ENCODE measurements at regions not wholly inside any gene's neighbourhood (a gene's known extent, or its start where the extent isn't known, plus 50 kb on each side); places are given as distances from the start of the nearest gene placed in this dataset.
"Not testable (repeated sequence)": the region's sequence is repeated elsewhere in the genome, so short reads cannot be mapped to it uniquely, and the experiment has no call there.

- not testable (repeated sequence) for DNase-seq
These were observed 362.7 kb upstream of the ATXN7L3B start for GRCh38 chr12:74174961-74175360.

DNA sequence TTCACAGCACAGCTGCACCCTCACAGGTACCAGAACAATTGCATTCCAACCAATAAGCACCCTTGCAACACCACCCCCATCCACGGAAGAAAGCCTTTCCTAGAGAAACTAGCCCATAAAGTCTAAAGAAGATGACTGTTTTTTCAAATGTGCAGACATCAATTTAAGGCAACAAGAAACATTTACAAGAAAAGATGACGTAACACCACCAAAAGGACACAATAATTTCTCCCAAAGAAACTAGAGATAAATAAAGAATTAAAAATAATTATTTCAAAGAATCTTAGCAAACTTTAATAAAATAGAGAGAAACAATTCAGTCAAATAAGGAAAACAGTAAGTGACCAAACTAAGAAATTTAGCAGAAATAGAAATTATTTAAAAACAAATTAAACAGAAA lies 352.3 kb upstream of the ATXN7L3B start:
- DNase-seq = no peak

- DNase-seq = no peak
These were observed 344.4 kb upstream of the ATXN7L3B start for GRCh38 chr12:74193191-74193590.

DNA sequence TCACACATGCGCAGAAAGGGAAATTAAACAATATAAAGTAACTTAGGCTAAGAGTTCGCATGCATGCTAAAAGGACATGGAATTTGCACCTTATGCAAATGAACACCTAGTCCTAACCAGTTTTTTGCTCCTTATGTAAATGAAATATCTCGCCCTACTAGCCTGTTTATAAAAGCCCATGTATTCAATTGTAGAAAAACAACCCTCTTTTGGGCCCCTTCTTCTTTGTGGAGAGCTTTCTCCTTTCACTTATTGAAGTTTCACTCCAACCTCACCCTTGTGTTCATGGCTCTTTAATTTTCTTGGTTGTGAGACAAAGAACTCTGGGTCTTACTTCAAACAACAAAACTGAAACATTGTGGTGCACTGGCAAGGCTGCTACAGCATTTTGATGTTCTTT lies 333.4 kb upstream of the ATXN7L3B start:
- no peak for DNase-seq

- DNase-seq = no peak
These were observed 309.6 kb upstream of the ATXN7L3B start for GRCh38 chr12:74227846-74228545.

GRCh38 chr12:74229671-74230070 lies 308.0 kb upstream of the ATXN7L3B start:
- no peak for DNase-seq

DNA sequence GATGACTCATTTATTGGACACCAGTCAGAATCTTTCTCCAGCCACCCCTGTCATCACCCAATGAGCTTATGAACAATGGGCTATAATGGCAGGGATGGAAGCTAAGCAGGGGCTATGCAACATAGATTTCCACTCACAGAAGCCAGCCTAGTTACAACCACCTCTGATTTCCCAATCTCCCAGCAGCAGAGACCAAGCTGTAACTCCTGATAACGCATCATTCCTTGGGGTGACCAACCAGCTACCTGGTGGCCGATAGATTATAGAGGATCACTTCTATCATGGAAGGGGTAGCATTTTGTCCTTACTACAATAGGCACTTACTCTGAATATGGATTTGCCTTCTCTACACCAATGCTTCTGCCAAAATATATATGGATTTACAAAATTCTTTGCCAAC lies 302.3 kb upstream of the ATXN7L3B start:
- no peak for DNase-seq

DNA sequence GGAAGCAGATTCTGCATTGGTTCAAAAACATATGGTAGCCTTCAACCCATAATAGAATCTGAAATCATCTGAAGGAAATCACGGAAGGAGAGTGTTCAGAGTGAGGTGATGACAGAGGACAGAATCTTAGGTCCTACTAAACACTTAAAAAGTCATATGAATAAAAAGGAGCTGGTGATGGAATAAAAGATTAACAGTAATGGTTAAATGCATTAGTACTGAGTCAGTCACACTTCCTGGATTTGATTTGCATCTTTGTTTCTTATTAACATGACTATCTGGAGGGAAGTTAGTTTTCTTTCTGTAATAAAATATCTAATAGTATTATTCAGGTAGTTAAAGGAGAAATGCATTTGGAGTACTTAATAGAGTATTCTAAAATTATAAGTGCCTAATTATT lies 296.3 kb upstream of the ATXN7L3B start:
- DNase-seq = no peak

DNA sequence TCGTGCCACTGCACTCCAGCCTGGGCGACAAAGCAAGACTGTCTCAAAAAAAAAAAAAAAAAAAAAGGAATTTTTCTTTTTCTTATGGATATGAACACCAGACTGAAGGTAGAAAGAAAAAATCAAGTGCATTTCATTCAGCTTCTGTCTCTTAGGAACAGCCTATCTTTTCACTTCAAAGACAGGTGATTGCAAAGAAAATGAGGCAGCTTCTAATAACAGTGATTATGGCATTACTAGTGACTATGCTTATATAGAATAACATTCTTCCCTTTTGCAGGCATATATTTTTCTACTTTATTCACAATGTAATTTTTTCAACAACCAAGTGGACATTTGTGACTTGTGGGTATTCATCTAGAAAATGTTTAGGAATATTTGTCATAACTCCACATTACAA lies 295.5 kb upstream of the ATXN7L3B start:
- DNase-seq = no peak

DNA sequence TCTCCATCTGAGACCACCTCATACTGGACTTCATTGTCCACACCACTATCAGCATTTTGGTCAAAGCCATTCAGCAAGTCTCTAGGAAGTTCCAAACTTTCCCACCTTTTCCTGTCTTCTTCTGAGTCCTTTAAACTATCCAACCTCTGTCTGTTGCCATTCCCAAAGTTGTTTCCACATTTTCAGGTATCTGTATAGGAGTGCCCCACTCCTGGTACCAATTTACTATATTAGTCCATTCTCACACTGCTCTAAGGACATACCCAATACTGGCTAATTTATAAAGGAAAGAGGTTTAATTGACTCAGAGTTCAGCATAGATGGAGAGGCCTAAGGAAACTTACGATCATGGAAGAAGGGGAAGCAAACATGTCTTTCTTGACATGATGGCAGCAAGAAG lies 292.2 kb upstream of the ATXN7L3B start:
- no peak for DNase-seq

DNA sequence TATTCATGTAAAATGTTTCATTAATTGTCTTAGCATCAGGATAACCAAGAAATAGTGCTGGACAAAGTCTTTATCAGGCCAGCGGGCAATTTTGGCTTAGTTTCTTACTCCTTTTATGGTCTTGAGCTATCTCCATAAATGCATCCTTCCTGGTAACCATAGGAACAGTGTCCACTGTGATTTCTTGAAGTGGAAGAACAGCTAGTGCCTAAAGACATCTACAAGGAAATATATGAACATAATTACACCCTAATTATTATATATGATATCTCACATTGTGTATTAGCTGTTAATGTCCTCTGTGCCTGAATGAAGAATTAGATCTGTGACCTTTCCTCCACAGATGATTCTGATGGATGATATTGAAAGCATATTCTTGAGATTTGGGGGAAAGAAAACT lies 286.7 kb upstream of the ATXN7L3B start:
- DNase-seq = no peak

DNA sequence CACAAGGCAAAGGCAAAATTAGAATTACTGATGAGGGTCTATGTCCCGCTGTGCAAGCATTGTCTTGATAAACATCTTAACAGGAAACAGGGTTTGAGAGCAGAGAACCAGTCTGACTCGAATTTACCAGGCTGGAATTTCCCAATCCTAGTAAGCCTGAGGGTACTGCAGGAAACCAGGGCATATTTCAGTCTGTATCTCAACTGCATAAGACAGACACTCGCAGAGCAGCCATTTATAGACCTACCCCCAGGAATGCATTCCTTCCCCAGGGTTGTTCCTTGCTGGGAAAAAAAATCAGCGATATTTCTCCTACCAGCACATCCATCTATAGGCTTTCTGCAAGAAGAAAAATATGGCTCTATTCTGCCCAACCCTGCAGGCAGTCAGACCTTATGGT lies 283.8 kb upstream of the ATXN7L3B start:
- not testable (repeated sequence) for DNase-seq

DNA sequence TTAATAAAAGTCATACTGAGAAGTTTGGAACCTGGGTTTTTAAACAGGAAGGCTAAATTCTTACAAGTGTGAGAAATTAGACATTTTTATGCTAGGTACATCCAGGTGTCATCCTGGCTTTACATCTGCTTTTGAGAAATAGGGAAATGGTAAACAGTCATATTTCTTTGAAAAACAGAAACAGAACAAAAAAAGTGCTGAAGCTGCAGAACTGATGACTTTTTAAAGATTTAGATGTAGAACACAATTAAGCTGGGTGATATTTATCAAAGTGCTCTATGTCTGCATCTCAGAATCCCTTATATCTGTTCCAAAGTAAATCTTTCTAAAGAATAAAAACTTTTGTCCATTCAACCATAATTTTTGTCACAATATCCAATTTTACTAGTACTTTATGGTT lies 282.9 kb upstream of the ATXN7L3B start:
- DNase-seq = no peak

GRCh38 chr12:74259199-74259598 lies 278.4 kb upstream of the ATXN7L3B start:
- DNase-seq = no peak

GRCh38 chr12:74264692-74265091 lies 272.9 kb upstream of the ATXN7L3B start:
- no peak for DNase-seq

- not testable (repeated sequence) for DNase-seq
These were observed 268.3 kb upstream of the ATXN7L3B start for GRCh38 chr12:74269355-74269754.

GRCh38 chr12:74280156-74280655 lies 257.4 kb upstream of the ATXN7L3B start:
- DNase-seq = no peak

DNA sequence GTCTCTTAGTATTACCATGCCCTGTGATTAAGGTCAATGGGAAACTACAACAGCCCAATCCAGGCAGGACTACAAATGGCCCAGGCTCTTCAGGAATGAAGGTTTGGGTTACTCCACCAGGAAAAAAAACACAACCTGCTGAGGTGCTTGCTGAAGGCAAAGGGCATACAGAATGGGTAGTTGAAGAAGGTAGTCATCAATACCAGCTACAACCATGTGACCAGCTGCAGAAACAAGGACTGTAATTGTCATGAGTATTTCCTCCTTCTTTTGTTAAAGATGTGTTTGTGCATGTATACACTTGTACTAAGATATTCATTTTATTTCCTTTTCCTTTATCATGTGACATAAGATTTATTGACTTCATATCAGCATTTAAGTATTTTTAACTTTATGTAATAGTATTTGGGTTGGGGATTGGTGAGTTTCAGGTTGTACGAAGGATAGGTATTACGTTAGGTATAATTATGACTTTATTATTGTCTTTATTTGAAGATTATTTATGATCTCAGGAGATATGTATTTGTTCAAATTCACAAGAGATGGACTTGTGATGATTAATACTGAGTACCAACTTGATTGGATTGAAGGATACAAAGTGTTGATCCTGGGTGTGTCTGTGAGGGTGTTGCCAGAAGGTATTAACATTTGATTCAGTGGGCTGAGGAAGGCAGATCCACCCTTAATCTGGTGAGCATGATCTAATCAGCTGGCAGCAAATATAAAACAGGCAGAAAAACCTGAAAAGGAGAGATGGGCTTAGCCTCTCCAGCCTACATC lies 256.0 kb upstream of the ATXN7L3B start:
- DNase-seq = not testable (repeated sequence)

DNA sequence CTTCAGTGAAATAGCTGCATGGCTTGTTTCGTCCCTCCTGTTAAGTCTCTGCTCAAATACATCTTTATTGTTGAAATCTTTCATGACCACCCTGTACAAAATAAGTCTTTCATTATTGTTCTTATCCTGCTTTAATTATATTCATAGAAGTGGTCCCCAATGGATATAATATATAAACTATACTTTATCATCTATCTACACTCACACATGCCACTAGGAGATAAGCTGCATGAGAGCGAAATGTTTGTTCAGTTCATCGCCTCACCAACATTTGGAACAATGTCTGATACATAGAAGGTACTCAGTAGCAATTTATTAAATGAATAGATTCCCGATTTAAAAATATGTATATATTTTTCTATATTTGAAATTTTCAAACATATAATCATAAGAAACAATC lies 254.0 kb upstream of the ATXN7L3B start:
- no peak for DNase-seq

GRCh38 chr12:74285773-74286172 lies 251.9 kb upstream of the ATXN7L3B start:
- no peak for DNase-seq

- DNase-seq = no peak
These were observed 251.4 kb upstream of the ATXN7L3B start for GRCh38 chr12:74286254-74286653.

DNA sequence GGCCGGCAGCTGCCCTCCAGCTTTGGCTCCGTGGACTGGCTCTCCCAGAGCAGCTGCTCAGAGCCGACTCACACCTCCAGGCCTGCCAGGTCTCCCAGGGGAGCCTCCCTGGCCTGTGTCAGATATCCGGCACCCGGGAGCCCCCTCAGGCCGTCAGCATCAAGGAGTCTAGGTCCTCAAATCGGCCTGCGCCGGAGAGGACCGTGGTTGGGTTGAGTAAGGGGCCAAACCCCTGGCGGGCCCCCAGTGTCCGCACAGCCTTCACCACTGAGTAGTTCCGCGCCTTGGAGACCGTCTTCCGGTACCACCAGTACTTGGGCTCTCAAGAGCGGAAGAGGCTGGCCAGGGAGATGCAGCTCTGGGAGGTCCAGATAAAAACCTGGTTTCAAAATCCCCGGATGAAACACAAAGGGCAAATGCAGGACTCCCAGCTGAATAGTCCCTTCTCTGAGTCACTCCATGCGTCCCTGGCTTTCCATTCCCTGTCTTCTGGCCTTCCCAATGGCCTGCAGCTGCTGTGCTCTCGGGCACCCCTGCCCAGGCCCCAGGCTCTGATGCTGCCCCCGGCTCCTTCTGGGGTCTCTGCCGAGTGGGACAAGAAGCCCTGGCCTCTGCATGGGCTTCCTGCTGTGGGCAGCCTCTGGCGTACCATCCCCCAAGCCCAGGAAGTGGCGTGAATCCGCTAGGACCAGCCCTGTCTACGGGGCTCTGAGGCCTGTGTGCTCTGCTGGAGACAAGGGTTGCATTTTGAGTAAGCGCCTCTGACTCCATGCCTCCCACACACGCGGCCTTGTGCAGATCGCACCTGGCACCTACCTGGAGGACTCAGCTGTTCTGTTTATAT lies 245.1 kb upstream of the ATXN7L3B start:
- DNase-seq = no peak

DNA sequence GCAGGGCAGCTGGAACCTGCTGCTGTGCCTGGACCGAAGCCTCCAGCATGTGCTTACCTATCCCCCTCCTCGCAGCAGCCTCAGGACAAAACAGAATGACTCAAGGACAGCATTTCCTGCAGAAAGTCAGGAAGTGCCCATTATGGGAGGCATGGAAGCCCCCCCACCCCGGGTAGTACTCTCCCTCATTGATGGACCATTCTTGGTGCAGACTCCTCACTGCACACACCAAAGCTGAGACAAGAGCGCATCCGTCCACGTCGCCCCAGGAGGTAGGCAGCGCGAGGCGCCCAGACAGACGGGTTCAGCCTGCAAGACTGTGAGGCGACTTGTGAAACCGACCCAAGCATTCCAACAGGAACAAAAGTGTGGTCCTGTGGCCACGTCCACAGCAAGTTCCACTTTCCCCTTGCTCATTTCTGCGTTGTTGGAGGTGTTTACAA lies 243.9 kb upstream of the ATXN7L3B start:
- DNase-seq = no peak

Data from NK-92 treated with Interleukin-12 subunit alpha and Interleukin-12 subunit beta, amount 100 ng/mL, for 24 hours (cell line).